Spleen (tissue), 11 donors: ENCODE measurements at regions not wholly inside any gene's neighbourhood (a gene's known extent, or its start where the extent isn't known, plus 50 kb on each side); places are given as distances from the start of the nearest gene placed in this dataset.

Source experiments
- DNase-seq: peaks from one replicate; pipeline ENCODE4 v3.0.0-alpha.2; 2020
- H3K27ac ChIP-seq, 8 donors: fragments of 200-600 bp; sonication (generic) in 7 of 8; 1 replicate in 4 of 8; 2 replicates in 4 of 8; pipeline versions ENCODE4 v1.5.0 to v1.8.0; 2016 to 2021; ENCODE audit warnings: inconsistent platforms in 4 of 8, mild to moderate bottlenecking in 4 of 8, moderate library complexity in 1 of 8
- H3K27me3 ChIP-seq, 7 donors: fragments of 200-600 bp; sonication (generic) in 6 of 7; replicated peaks in 1 of 7; 1 replicate in 4 of 7; 2 replicates in 3 of 7; pipeline versions ENCODE4 v1.5.0 to v1.8.0; 2016 to 2021; ENCODE audit warnings: inconsistent platforms in 3 of 7, mild to moderate bottlenecking in 1 of 7
- H3K36me3 ChIP-seq, 6 donors: fragments of 200-600 bp; sonication (generic) in 5 of 6; 1 replicate in 4 of 6; 2 replicates in 2 of 6; pipeline versions ENCODE4 v1.5.0 to v1.8.0; 2016 to 2021; ENCODE audit warnings: inconsistent platforms in 2 of 6
- H3K4me1 ChIP-seq, 6 donors: fragments of 200-600 bp; sonication (generic) in 5 of 6; 1 replicate in 3 of 6; 2 replicates in 3 of 6; pipeline versions ENCODE4 v1.5.0 to v1.8.0; 2016 to 2021; ENCODE audit warnings: inconsistent platforms in 3 of 6
- H3K4me3 ChIP-seq, 8 donors: fragments of 200-600 bp; sonication (generic) in 7 of 8; 1 replicate in 4 of 8; 2 replicates in 4 of 8; pipeline versions ENCODE4 v1.5.0 to v1.8.0; 2016 to 2021; ENCODE audit warnings: inconsistent platforms in 4 of 8, mild to moderate bottlenecking in 4 of 8, moderate library complexity in 2 of 8
- H3K9me3 ChIP-seq, 8 donors: fragments of 200-600 bp; sonication (generic) in 7 of 8; 1 replicate in 4 of 8; 2 replicates in 4 of 8; pipeline versions ENCODE4 v1.5.0 to v1.8.0; 2016 to 2021; ENCODE audit warnings: inconsistent platforms in 4 of 8
- CTCF ChIP-seq, 11 experiments: fragments of 200-600 bp in 7 of 11; fragments of 450-650 bp in 4 of 11; sonication (generic) in 4 of 11; IDR thresholded peaks in 8 of 11; conservative IDR thresholded peaks in 3 of 11; 1 replicate in 7 of 11; 2 replicates in 4 of 11; pipeline versions ENCODE4 v1.4.0 to v1.8.0; 2016 to 2021; ENCODE audit warnings: antibody characterized with exemption in 11 of 11, inconsistent platforms in 4 of 11, mild to moderate bottlenecking in 1 of 11
- POLR2A ChIP-seq, 3 donors: fragments of 450-650 bp; IDR thresholded peaks; one replicate each; pipeline ENCODE4 v1.5.1; 2017; ENCODE audit warnings: antibody characterized with exemption in 3 of 3, mild to moderate bottlenecking in 1 of 3
- POLR2AphosphoS5 ChIP-seq, 3 donors: sonication (generic); formaldehyde crosslinking; IDR thresholded peaks; one replicate each; pipeline ENCODE4 v1.5.1; 2017; ENCODE audit warnings: antibody characterized with exemption in 3 of 3
- WGBS, 5 donors: extraction: QIAGEN DNeasy Blood & Tissue Kit in 3 of 5; methylation state at CpG; one replicate each; pipeline versions ENCODE4 v1.1.5 to v1.1.7; 2013 to 2018; 5-methylcytosine and 5-hydroxymethylcytosine counted together
- intact Hi-C: fragments of 100-400 bp; cut with DNase I; formaldehyde crosslinking; loops from one replicate; pipeline ENCODE4 v1.15.0; 2023; ENCODE audit warnings: low total_unique reads
- donor health status: healthy with polysubstance abuse.
- donor health status: DM: no; HTN: no; CAD: no; lungs with moderate emphysema.
- donor health status: DM: no; HTN: no; CAD: no.
- donor health status: Bipolar disorder and iron deficiency.
- donor health status: healthy.
- donor health status: DM: no; HTN: no; CAD: no.
- donor health status: DM: yes; HTN: yes; CAD: no.

- intact Hi-C loops: no loop called here
- Histone ChIP-seq H3K4me1 (peaks cover 0 to 30% (median 9%) of the 10 kb centered on the region in 6 donors), H3K36me3 (no peaks in the 10 kb centered on the region), H3K4me3 (no peak overlapping the region), H3K27me3 (peaks cover 0 to 68% (median 16%) of the 10 kb centered on the region in 7 donors), H3K27ac (no peak overlapping the region), H3K9me3 (no peaks in the 10 kb centered on the region)
- WGBS, 5 donors: 74 to 91% (median 86%) methylated on average over 7 to 9 of the region's 9 CpGs
- TF ChIP-seq POLR2AphosphoS5 (IDR thresholded peaks at IDR 0.05) (no peak), CTCF (IDR thresholded peaks at IDR 0.05 in 8 of 11, conservative IDR thresholded peaks at IDR 0.05 in 3 of 11) (no peak), POLR2A (IDR thresholded peaks at IDR 0.05) (no peak)
- DNase-seq: no peak
Measured at GRCh38 chr2:120524174-120524573, 178.2 kb downstream of the INHBB start.

- 51 to 73% (median 55%) methylated on average over 18 of the region's 18 CpGs for WGBS, 5 donors
Measured at GRCh38 chr2:120525056-120526046, 179.4 kb downstream of the INHBB start.

GRCh38 chr2:120526047-120526562 is 180.2 kb downstream of the INHBB start:
- intact Hi-C loops: no loop called here
- Histone ChIP-seq H3K4me3 (no peak overlapping the region), H3K4me1 (peaks cover 0 to 30% (median 9%) of the 10 kb centered on the region in 6 donors), H3K36me3 (no peaks in the 10 kb centered on the region), H3K9me3 (peaks cover 0 to 10% (median 2%) of the 10 kb centered on the region in 8 donors), H3K27ac (peak overlapping the region in 1 of 8 donors; percentile 2), H3K27me3 (peaks cover 0 to 50% (median 13%) of the 10 kb centered on the region in 7 donors)
- WGBS, 5 donors: 64 to 83% (median 71%) methylated on average over 13 to 16 of the region's 16 CpGs
- peak; percentile 62 for DNase-seq
- TF ChIP-seq CTCF (IDR thresholded peaks at IDR 0.05 in 8 of 11, conservative IDR thresholded peaks at IDR 0.05 in 3 of 11) (no peak), POLR2AphosphoS5 (IDR thresholded peaks at IDR 0.05) (no peak), POLR2A (IDR thresholded peaks at IDR 0.05) (no peak)

More at GRCh38 chr2:120525056-120526046, 179.4 kb downstream of the INHBB start:
- Histone ChIP-seq H3K9me3 (peaks cover 0 to 3% (median 0%) of the 10 kb centered on the region in 8 donors), H3K36me3 (no peaks in the 10 kb centered on the region), H3K27ac (peak overlapping the region in 1 of 8 donors; percentile 2), H3K27me3 (peaks cover 0 to 57% (median 16%) of the 10 kb centered on the region in 7 donors), H3K4me3 (no peak overlapping the region), H3K4me1 (peaks cover 0 to 30% (median 9%) of the 10 kb centered on the region in 6 donors)
- intact Hi-C loops: no loop called here
- DNase-seq: peak; percentile 69
- no peak for TF ChIP-seq POLR2A (IDR thresholded peaks at IDR 0.05)
- peak; percentile 58 to 68 (median 59) for TF ChIP-seq POLR2AphosphoS5 (IDR thresholded peaks at IDR 0.05)

- peaks cover 0 to 30% (median 9%) of the 10 kb centered on the region in 6 donors for H3K4me1 ChIP-seq
- peaks cover 0 to 14% (median 4%) of the 10 kb centered on the region in 8 donors for H3K9me3 ChIP-seq
- TF ChIP-seq CTCF (IDR thresholded peaks at IDR 0.05 in 8 of 11, conservative IDR thresholded peaks at IDR 0.05 in 3 of 11) (no peak), POLR2AphosphoS5 (IDR thresholded peaks at IDR 0.05) (no peak), POLR2A (IDR thresholded peaks at IDR 0.05) (no peak)
- intact Hi-C loops: no loop called here
- H3K27me3 ChIP-seq: peaks cover 0 to 38% (median 3%) of the 10 kb centered on the region in 7 donors
- no peak overlapping the region for H3K4me3 ChIP-seq
- peak; percentile 68 for DNase-seq
- WGBS, 5 donors: 73 to 86% (median 82%) methylated on average over 16 to 18 of the region's 18 CpGs
- no peaks in the 10 kb centered on the region for H3K36me3 ChIP-seq
- H3K27ac ChIP-seq: no peak overlapping the region
Measured at GRCh38 chr2:120526997-120527945, 181.3 kb downstream of the INHBB start.
